ENCODE measurements at regions not wholly inside any gene's neighbourhood (a gene's known extent, or its start where the extent isn't known, plus 50 kb on each side); places are given as distances from the start of the nearest gene placed in this dataset.

DNA sequence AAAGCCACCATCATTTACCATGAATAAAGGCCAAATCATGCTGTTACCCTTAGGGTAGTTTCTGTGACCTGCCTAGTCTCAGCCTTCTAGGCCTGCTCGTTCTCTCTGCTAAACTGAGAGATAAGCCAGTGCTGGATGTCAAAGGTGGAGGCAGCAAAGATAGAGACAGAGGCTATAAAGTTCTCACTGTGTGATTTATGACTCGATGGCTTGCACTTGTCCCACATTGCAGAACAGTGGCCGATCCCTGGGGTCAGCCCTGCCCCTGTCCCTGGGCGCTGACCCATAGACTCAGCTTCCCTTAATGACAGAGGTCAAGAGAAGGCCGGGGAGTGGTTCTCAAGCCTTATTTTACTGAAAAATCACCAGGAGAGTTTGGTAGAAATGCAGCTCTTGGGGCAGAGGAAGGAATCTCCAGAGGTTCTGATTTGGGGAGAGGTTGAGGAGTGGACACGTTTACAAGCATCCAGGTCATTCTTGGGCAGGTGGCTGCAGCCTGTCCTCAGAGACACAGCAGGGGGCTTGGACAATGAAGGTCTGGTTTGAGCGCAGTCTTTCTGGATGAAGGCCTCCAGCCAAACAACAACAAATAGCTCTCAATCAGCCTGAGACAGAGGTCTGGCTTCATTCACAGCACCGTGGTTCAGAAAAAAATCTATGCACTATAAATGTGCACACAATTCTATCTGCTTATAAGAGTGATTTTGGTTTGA, 143.5 kb downstream of the ACKR3 start:
- in situ Hi-C loops (cut with HindIII; ENCODE audit: low sequenced_read_pairs): no loop called here
- no peak for DNase-seq (ENCODE audit: low read depth, low spot score)
- H3K4me3 ChIP-seq (ENCODE audit: low read depth, low read length): no peak overlapping the region
- TF ChIP-seq, protein P1, sequence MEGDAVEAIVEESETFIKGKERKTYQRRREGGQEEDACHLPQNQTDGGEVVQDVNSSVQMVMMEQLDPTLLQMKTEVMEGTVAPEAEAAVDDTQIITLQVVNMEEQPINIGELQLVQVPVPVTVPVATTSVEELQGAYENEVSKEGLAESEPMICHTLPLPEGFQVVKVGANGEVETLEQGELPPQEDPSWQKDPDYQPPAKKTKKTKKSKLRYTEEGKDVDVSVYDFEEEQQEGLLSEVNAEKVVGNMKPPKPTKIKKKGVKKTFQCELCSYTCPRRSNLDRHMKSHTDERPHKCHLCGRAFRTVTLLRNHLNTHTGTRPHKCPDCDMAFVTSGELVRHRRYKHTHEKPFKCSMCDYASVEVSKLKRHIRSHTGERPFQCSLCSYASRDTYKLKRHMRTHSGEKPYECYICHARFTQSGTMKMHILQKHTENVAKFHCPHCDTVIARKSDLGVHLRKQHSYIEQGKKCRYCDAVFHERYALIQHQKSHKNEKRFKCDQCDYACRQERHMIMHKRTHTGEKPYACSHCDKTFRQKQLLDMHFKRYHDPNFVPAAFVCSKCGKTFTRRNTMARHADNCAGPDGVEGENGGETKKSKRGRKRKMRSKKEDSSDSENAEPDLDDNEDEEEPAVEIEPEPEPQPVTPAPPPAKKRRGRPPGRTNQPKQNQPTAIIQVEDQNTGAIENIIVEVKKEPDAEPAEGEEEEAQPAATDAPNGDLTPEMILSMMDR (IDR thresholded peaks at IDR 0.05; ENCODE audit: low read depth, low read length): no peak

DNA sequence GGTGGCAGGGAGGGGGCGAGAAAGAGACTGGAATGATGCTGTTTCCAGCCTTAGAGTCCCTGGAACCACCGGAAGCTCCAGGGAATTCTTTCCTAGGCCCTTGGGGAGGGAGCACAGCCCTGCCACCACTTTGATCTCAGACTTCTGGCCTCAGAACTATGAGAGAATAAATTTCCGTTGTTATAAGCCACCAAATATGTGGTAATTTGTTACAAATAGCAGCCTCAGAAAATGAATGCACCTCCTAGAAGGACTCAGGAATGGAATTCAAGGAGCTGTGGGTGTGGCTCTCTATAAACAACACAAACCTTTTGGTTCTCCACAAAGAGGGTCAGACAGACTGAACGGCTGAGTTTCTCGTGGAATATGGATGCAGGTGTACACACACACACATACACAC, 144.5 kb downstream of the ACKR3 start:
- H3K4me3 ChIP-seq (ENCODE audit: low read depth, low read length): no peak overlapping the region
- TF ChIP-seq, protein P1 (IDR thresholded peaks at IDR 0.05; ENCODE audit: low read depth, low read length): no peak
- no peak for DNase-seq (ENCODE audit: low read depth, low spot score)
- in situ Hi-C loops (cut with HindIII; ENCODE audit: low sequenced_read_pairs): no loop called here

DNA sequence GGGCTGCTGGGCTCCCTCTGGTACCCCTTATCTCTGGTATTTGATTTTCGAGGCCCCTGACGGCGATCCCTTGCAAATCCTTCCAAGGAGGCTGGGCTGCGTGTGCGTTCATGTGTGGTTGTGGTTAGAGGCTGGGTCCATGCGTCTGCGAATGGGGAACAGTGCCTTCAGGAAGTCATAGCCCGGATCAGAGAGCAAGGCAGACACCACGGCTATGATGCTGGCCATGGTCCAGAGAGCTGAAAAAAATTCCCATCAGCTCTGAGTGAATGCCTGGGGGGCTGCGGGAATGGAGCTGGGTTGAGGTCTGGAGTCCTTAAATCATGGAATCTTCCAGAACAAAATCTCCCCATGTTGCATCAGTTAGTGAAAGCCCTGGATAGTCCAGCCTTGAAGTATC, 145.5 kb downstream of the ACKR3 start:
- in situ Hi-C loops (cut with HindIII; ENCODE audit: low sequenced_read_pairs): no loop called here
- H3K4me3 ChIP-seq (ENCODE audit: low read depth, low read length): no peak overlapping the region
- TF ChIP-seq, protein P1 (IDR thresholded peaks at IDR 0.05; ENCODE audit: low read depth, low read length): no peak
- DNase-seq (ENCODE audit: low read depth, low spot score): no peak

DNA sequence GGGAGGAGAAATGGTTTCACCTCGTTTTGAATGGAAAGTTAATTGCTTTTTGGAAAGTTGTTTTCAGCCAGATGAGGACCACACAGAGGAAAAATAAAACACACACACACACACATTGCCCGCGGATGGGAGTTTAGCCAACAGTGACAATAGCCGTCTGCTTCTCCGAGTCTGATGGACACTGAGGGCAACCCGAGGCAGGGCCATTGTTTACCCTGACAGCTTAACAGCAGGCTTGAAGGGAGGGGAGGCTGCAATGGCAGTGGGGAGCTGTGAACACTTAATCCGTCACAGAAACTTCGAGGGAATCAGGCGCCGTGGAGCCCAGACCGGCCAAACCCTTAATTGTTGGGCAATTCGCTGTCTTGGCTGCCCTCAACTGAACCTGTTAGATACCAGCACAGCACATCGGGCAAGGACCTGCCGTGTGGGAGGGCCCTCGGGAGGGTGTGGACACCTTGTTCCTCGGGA, 145.9 kb downstream of the ACKR3 start:
- in situ Hi-C loops (cut with HindIII; ENCODE audit: low sequenced_read_pairs): no loop called here
- DNase-seq (ENCODE audit: low read depth, low spot score): no peak

DNA sequence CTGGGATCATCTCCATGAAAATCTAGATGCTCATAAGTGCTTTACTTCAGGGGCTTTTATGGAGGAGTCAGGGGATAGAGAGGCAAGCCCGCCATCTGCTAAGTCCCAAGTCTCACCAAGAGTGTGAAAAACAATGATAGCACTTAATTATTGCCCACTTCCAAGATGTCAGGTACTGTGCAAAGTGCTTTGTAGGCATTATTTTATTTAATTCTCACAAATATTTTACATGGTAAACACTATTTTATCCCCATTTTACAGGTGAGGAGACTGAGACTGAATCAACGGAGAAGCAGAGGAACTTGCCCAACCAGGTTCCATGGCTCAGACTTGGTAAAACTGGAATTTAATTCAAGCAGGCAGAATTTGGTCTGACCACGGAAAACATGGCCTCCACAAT, 147.5 kb downstream of the ACKR3 start:
- in situ Hi-C loops (cut with HindIII; ENCODE audit: low sequenced_read_pairs): no loop called here
- TF ChIP-seq, protein P1 (IDR thresholded peaks at IDR 0.05; ENCODE audit: low read depth, low read length): no peak
- no peak overlapping the region for H3K4me3 ChIP-seq (ENCODE audit: low read depth, low read length)
- no peak for DNase-seq (ENCODE audit: low read depth, low spot score)

More for the DNA sequence above, 145.9 kb downstream of the ACKR3 start:
- TF ChIP-seq, protein P1 (IDR thresholded peaks at IDR 0.05; ENCODE audit: low read depth, low read length): no peak
- no peak overlapping the region for H3K4me3 ChIP-seq (ENCODE audit: low read depth, low read length)

DNA sequence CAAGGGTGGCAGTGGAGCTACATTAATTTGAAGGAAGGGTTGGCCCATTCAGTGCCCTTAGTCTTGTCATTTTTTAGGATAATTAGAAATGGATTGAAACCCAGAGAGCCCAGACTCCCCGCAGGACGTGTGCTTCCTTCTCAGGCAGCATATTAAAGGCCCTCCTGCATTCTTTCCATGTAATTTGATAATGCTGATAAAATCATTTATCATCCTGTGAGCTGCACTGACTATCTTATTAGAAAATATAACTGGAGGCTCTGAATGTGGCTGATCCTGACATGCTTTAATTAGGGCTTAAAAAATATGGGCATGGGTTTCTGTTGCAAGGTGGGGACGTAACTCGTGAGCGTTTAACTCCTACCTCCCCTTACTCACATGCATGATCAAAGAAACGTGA, 148.1 kb downstream of the ACKR3 start:
- TF ChIP-seq, protein P1 (IDR thresholded peaks at IDR 0.05; ENCODE audit: low read depth, low read length): no peak
- in situ Hi-C loops (cut with HindIII; ENCODE audit: low sequenced_read_pairs): no loop called here
- no peak overlapping the region for H3K4me3 ChIP-seq (ENCODE audit: low read depth, low read length)
- no peak for DNase-seq (ENCODE audit: low read depth, low spot score)

Data from astrocyte of the spinal cord (primary cell).